Spleen (tissue), 11 donors: ENCODE measurements at regions not wholly inside any gene's neighbourhood (a gene's known extent, or its start where the extent isn't known, plus 50 kb on each side); places are given as distances from the start of the nearest gene placed in this dataset.
"Not testable (repeated sequence)": the region's sequence is repeated elsewhere in the genome, so short reads cannot be mapped to it uniquely, and the experiment has no call there.

ENCODE experiments used
- DNase-seq: peaks from one replicate; pipeline ENCODE4 v3.0.0-alpha.2; 2020
- H3K27ac ChIP-seq, 8 donors: fragments of 200-600 bp; sonication (generic) in 7 of 8; 1 replicate in 4 of 8; 2 replicates in 4 of 8; pipeline versions ENCODE4 v1.5.0 to v1.8.0; 2016 to 2021; ENCODE audit warnings: inconsistent platforms in 4 of 8, mild to moderate bottlenecking in 4 of 8, moderate library complexity in 1 of 8
- H3K27me3 ChIP-seq, 7 donors: fragments of 200-600 bp; sonication (generic) in 6 of 7; replicated peaks in 1 of 7; 1 replicate in 4 of 7; 2 replicates in 3 of 7; pipeline versions ENCODE4 v1.5.0 to v1.8.0; 2016 to 2021; ENCODE audit warnings: inconsistent platforms in 3 of 7, mild to moderate bottlenecking in 1 of 7
- H3K36me3 ChIP-seq, 6 donors: fragments of 200-600 bp; sonication (generic) in 5 of 6; 1 replicate in 4 of 6; 2 replicates in 2 of 6; pipeline versions ENCODE4 v1.5.0 to v1.8.0; 2016 to 2021; ENCODE audit warnings: inconsistent platforms in 2 of 6
- H3K4me1 ChIP-seq, 6 donors: fragments of 200-600 bp; sonication (generic) in 5 of 6; 1 replicate in 3 of 6; 2 replicates in 3 of 6; pipeline versions ENCODE4 v1.5.0 to v1.8.0; 2016 to 2021; ENCODE audit warnings: inconsistent platforms in 3 of 6
- H3K4me3 ChIP-seq, 8 donors: fragments of 200-600 bp; sonication (generic) in 7 of 8; 1 replicate in 4 of 8; 2 replicates in 4 of 8; pipeline versions ENCODE4 v1.5.0 to v1.8.0; 2016 to 2021; ENCODE audit warnings: inconsistent platforms in 4 of 8, mild to moderate bottlenecking in 4 of 8, moderate library complexity in 2 of 8
- H3K9me3 ChIP-seq, 8 donors: fragments of 200-600 bp; sonication (generic) in 7 of 8; 1 replicate in 4 of 8; 2 replicates in 4 of 8; pipeline versions ENCODE4 v1.5.0 to v1.8.0; 2016 to 2021; ENCODE audit warnings: inconsistent platforms in 4 of 8
- POLR2A ChIP-seq, 3 donors: fragments of 450-650 bp; IDR thresholded peaks; one replicate each; pipeline ENCODE4 v1.5.1; 2017; ENCODE audit warnings: antibody characterized with exemption in 3 of 3, mild to moderate bottlenecking in 1 of 3
- POLR2AphosphoS5 ChIP-seq, 3 donors: sonication (generic); formaldehyde crosslinking; IDR thresholded peaks; one replicate each; pipeline ENCODE4 v1.5.1; 2017; ENCODE audit warnings: antibody characterized with exemption in 3 of 3
- WGBS, 5 donors: extraction: QIAGEN DNeasy Blood & Tissue Kit in 3 of 5; methylation state at CpG; one replicate each; pipeline versions ENCODE4 v1.1.5 to v1.1.7; 2013 to 2018; 5-methylcytosine and 5-hydroxymethylcytosine counted together
- intact Hi-C: fragments of 100-400 bp; cut with DNase I; formaldehyde crosslinking; loops from one replicate; pipeline ENCODE4 v1.15.0; 2023; ENCODE audit warnings: low total_unique reads
- TF ChIP-seq, protein P1 (sequence below), 11 experiments: fragments of 200-600 bp in 7 of 11; fragments of 450-650 bp in 4 of 11; sonication (generic) in 4 of 11; IDR thresholded peaks in 8 of 11; conservative IDR thresholded peaks in 3 of 11; 1 replicate in 7 of 11; 2 replicates in 4 of 11; pipeline versions ENCODE4 v1.4.0 to v1.8.0; 2016 to 2021; ENCODE audit warnings: antibody characterized with exemption in 11 of 11, inconsistent platforms in 4 of 11, mild to moderate bottlenecking in 1 of 11
- donor health status: healthy with polysubstance abuse.
- donor health status: DM: no; HTN: no; CAD: no; lungs with moderate emphysema.
- donor health status: DM: no; HTN: no; CAD: no.
- donor health status: Bipolar disorder and iron deficiency.
- donor health status: healthy.
- donor health status: DM: no; HTN: no; CAD: no.
- donor health status: DM: yes; HTN: yes; CAD: no.

DNA sequence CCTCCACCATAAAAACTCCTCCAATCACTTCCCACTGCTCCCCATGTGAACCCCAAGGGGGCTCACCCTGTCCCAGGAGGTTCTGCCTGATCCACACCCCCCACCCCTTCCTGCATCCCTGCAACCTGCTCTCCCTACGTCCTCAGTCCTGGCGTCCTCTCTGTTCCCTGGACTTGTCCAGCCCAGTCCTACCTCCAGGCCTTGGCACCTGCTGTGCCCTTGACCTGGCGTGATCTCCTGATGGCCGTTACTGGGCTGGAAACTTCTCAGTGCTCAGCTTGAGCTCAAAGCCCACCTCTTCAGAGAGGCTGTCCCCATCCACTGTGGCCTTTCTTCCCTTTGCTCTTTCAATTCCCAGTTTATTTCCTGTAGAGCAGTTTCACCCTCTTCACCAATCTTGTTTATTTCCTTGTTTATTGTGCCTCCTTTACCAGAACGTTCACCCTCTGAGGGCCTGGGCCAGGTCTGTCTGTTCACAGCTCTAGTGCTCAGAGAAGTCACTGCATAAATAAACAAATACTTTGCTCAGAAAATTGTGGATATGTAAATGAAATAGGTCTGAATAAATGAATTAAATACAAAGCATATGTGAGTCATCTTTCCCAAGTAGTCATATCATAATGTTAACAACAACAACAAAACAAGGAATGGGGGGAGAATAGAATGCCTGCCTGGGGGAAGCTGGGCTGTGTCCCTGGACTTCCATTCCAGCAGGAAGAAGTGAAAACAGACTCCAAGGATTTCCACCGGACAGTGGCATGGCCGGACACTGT is 175.7 kb upstream of the SULF2 start:
- no peak overlapping the region for H3K4me3 ChIP-seq
- no peaks in the 10 kb centered on the region for H3K36me3 ChIP-seq
- 67 to 76% (median 71%) methylated on average over 7 of the region's 7 CpGs for WGBS, 5 donors
- no peaks in the 10 kb centered on the region for H3K4me1 ChIP-seq
- intact Hi-C loops = no loop called here
- TF ChIP-seq, protein P1, sequence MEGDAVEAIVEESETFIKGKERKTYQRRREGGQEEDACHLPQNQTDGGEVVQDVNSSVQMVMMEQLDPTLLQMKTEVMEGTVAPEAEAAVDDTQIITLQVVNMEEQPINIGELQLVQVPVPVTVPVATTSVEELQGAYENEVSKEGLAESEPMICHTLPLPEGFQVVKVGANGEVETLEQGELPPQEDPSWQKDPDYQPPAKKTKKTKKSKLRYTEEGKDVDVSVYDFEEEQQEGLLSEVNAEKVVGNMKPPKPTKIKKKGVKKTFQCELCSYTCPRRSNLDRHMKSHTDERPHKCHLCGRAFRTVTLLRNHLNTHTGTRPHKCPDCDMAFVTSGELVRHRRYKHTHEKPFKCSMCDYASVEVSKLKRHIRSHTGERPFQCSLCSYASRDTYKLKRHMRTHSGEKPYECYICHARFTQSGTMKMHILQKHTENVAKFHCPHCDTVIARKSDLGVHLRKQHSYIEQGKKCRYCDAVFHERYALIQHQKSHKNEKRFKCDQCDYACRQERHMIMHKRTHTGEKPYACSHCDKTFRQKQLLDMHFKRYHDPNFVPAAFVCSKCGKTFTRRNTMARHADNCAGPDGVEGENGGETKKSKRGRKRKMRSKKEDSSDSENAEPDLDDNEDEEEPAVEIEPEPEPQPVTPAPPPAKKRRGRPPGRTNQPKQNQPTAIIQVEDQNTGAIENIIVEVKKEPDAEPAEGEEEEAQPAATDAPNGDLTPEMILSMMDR (IDR thresholded peaks at IDR 0.05 in 8 of 11, conservative IDR thresholded peaks at IDR 0.05 in 3 of 11) = no peak
- TF ChIP-seq POLR2A (IDR thresholded peaks at IDR 0.05) (no peak), POLR2AphosphoS5 (IDR thresholded peaks at IDR 0.05) (no peak)
- no peaks in the 10 kb centered on the region for H3K9me3 ChIP-seq
- H3K27me3 ChIP-seq = peaks cover 0 to 4% (median 0%) of the 10 kb centered on the region in 7 donors
- no peak overlapping the region for H3K27ac ChIP-seq
- DNase-seq = no peak

DNA sequence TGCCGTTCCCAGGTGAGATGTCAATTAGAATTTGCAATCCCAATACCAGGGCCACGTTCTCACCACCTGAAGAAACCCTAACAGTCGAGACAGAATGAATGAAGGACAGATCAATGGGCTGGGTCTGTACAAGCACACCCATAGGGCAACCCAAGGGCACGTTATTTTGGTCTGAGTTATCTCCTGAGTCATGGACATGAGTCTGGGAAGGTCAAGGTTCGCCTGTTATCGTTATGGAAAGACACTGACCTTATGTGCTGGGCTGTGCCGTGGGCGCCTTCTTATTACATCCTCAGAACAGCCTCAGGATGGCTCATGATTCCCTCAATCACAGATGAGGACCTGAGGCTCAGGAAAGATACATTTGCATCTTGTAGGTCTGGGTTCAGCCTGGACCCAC is 175.0 kb upstream of the SULF2 start:
- 72 to 92% (median 78%) methylated on average over 8 of the region's 8 CpGs for WGBS, 5 donors
- Histone ChIP-seq H3K27ac (no peak overlapping the region), H3K36me3 (no peaks in the 10 kb centered on the region), H3K27me3 (peaks cover 0 to 4% (median 0%) of the 10 kb centered on the region in 7 donors), H3K9me3 (no peaks in the 10 kb centered on the region), H3K4me3 (no peak overlapping the region), H3K4me1 (no peaks in the 10 kb centered on the region)
- no peak for TF ChIP-seq POLR2A (IDR thresholded peaks at IDR 0.05)
- TF ChIP-seq, protein P1 (IDR thresholded peaks at IDR 0.05 in 8 of 11, conservative IDR thresholded peaks at IDR 0.05 in 3 of 11) = no peak
- no peak for TF ChIP-seq POLR2AphosphoS5 (IDR thresholded peaks at IDR 0.05)
- intact Hi-C loops = no loop called here
- DNase-seq = no peak

DNA sequence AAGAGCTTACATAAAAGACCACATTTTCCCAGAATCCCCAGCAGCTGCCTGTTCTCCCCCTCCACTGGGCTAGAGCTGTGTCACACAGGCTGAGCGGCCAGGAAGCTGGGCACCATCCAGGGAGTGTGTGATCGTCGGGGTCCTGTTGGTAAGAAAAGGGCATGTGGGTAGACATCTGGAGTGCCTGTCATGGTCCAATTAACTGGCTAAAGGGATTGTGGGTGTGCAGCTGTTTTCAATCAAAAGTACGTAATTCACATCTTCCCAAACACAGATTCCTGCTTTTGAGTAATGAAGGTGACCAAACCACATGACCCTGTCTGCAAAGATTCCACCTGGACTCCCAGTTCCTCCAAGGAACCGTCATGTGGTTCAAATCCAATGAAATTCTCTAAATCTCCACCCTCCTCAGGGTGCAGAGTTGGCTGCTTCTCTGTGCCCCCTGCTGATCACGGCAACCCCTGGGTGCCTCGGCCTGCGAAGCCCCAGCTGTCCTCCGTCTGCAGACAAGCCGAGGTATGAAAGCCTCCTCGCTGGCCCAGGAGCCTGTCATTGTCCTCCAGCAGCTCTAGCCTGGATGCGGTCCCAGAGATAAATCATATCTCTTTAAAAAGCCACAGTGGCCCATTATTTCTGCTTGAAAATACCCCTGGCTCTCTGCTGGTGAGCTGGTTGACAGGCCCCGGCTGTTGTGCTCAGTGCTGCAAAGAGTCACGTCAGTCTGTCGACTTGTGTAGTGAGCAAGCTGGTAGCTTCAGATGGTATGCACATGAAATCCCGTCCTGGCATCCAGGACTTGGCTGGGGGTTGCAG is 172.9 kb upstream of the SULF2 start:
- intact Hi-C loops, H3K27me3 ChIP-seq, DNase-seq, H3K27ac ChIP-seq, H3K4me1 ChIP-seq, H3K9me3 ChIP-seq, H3K4me3 ChIP-seq, H3K36me3 ChIP-seq: not testable (repeated sequence)
- 56 to 83% (median 81%) methylated on average over 14 to 16 of the region's 16 CpGs for WGBS, 5 donors

DNA sequence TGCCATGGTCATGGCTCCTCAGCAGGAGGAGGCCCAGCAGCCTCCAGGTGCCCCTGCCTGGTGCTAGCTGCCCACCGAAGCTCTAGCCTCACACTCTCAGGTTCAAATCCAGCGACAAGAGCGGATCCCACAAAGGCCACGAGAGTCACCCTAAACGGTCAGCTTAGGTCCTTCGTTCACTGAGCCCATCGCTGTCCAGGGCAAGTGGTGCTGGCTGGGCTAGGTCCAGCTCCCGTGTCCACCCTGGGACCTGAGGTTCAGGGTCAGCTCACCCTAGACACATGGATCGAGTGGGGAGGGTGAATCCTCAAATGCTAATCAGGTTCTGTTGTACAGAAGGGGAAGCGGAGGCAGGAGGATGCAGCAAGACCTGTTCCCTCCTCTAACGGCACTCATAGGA is 171.9 kb upstream of the SULF2 start:
- Histone ChIP-seq H3K4me3 (no peak overlapping the region), H3K36me3 (no peaks in the 10 kb centered on the region), H3K27me3 (peaks cover 0 to 4% (median 0%) of the 10 kb centered on the region in 7 donors), H3K9me3 (no peaks in the 10 kb centered on the region), H3K4me1 (no peaks in the 10 kb centered on the region), H3K27ac (no peak overlapping the region)
- intact Hi-C loops = no loop called here
- no peak for DNase-seq
- TF ChIP-seq POLR2A (IDR thresholded peaks at IDR 0.05) (no peak), POLR2AphosphoS5 (IDR thresholded peaks at IDR 0.05) (no peak)
- TF ChIP-seq, protein P1 (IDR thresholded peaks at IDR 0.05 in 8 of 11, conservative IDR thresholded peaks at IDR 0.05 in 3 of 11) = no peak
- WGBS, 5 donors = 85 to 92% (median 89%) methylated on average over 11 of the region's 11 CpGs
